GM12878 (cell line): ENCODE measurements at regions not wholly inside any gene's neighbourhood (a gene's known extent, or its start where the extent isn't known, plus 50 kb on each side); places are given as distances from the start of the nearest gene placed in this dataset.

Experiments
- JUND ChIP-seq: IDR thresholded peaks from 2 replicates; pipeline ENCODE4 v1.6.1; 2012; ENCODE audit warnings: low read depth, mild to moderate bottlenecking, low read length, improper control_type of control experiment, moderate library complexity
- KAT2A ChIP-seq: conservative IDR thresholded peaks from 2 replicates; pipeline ENCODE4 v1.6.1; 2011; ENCODE audit warnings: low read depth, low read length; ENCODE audit not compliant: control insufficient read depth
- POLR2A ChIP-seq: IDR thresholded peaks from 2 replicates; pipeline ENCODE4 v1.6.1; 2011; ENCODE audit warnings: low read depth, mild to moderate bottlenecking, low read length
- POU2F2 ChIP-seq: IDR thresholded peaks from 3 replicates; pipeline ENCODE4 v1.6.1; 2011; ENCODE audit warnings: low read depth, mild to moderate bottlenecking, low read length, borderline replicate concordance
- RELB ChIP-seq: fragments of 450-650 bp; IDR thresholded peaks from 2 replicates; pipeline ENCODE4 v1.6.1; 2017; ENCODE audit warnings: low read depth, mild to moderate bottlenecking, moderate library complexity
- SMAD5 ChIP-seq: IDR thresholded peaks from 2 replicates; pipeline ENCODE4 v1.6.1; 2016; ENCODE audit warnings: antibody characterized with exemption, low read depth
- SP1 ChIP-seq: IDR thresholded peaks from one replicate; pipeline ENCODE4 v1.6.1; 2011; ENCODE audit warnings: low read depth, low read length
- TAF1 ChIP-seq: IDR thresholded peaks from 2 replicates; pipeline ENCODE4 v1.6.1; 2011; ENCODE audit warnings: mild to moderate bottlenecking, low read depth, low read length, borderline replicate concordance
- TBL1XR1 ChIP-seq: IDR thresholded peaks from 2 replicates; pipeline ENCODE4 v1.6.1; 2012; ENCODE audit warnings: low read depth, low read length, improper control_type of control experiment
- ZBTB33 ChIP-seq: fragments of 450-650 bp; IDR thresholded peaks from 2 replicates; pipeline ENCODE4 v1.6.1; 2017; ENCODE audit warnings: mild to moderate bottlenecking
- ZBTB4 ChIP-seq: fragments of 450-650 bp; formaldehyde crosslinking; IDR thresholded peaks from 2 replicates; pipeline ENCODE4 v1.4.0; 2022; ENCODE audit warnings: mild to moderate bottlenecking, moderate library complexity
- ZNF217 ChIP-seq: fragments of 450-650 bp; IDR thresholded peaks from 2 replicates; pipeline ENCODE4 v1.6.1; 2017; ENCODE audit warnings: antibody characterized with exemption, mild to moderate bottlenecking

GRCh38 chr1:81695741-81696140 is 105.0 kb upstream of the ADGRL2 start (continued):
- TF ChIP-seq ZBTB33 = no peak
- TF ChIP-seq TBL1XR1 = no peak
- TF ChIP-seq TAF1 = no peak
- TF ChIP-seq JUND = no peak
- no peak for TF ChIP-seq POLR2A
- no peak for TF ChIP-seq SMAD5
- TF ChIP-seq ZNF217 = no peak
- no peak for TF ChIP-seq POU2F2
- no peak for TF ChIP-seq SP1
- no peak for TF ChIP-seq ZBTB4 (CRISPR knock-in tag)
- TF ChIP-seq RELB = no peak
- TF ChIP-seq KAT2A = no peak
